CD14-positive monocyte (primary cell): ENCODE measurements at regions not wholly inside any gene's neighbourhood (a gene's known extent, or its start where the extent isn't known, plus 50 kb on each side); places are given as distances from the start of the nearest gene placed in this dataset.

Source experiments
- DNase-seq, 3 donors: peaks; one replicate each; pipeline ENCODE4 v3.0.0-alpha.2; 2011 to 2022
- H2AFZ ChIP-seq: 2 replicates; pipeline ENCODE4 v1.6.0; 2012; ENCODE audit warnings: mild to moderate bottlenecking, low read depth, low read length, inconsistent platforms; ENCODE audit not compliant: insufficient read depth, poor library complexity, severe bottlenecking
- H3K27ac ChIP-seq, 2 donors: 1 replicate in 1 of 2; 2 replicates in 1 of 2; pipeline ENCODE4 v1.5.1; 2012 to 2013; ENCODE audit warnings: low read length in 2 of 2, control low read depth in 1 of 2, inconsistent platforms in 1 of 2, low read depth in 1 of 2, mild to moderate bottlenecking in 1 of 2
- H3K27me3 ChIP-seq, 2 donors: one replicate each; pipeline versions ENCODE4 v1.6.0 to v1.6.1; 2011 to 2013; ENCODE audit warnings: low read length in 2 of 2; ENCODE audit not compliant: control insufficient read depth in 2 of 2, insufficient read depth in 2 of 2
- H3K36me3 ChIP-seq, 2 donors: replicated peaks in 1 of 2; 1 replicate in 1 of 2; 2 replicates in 1 of 2; pipeline versions ENCODE4 v1.5.1 to v1.6.1; 2012 to 2013; ENCODE audit warnings: low read length in 2 of 2, control low read depth in 1 of 2, inconsistent platforms in 1 of 2, mild to moderate bottlenecking in 1 of 2; ENCODE audit not compliant: insufficient read depth in 2 of 2, control insufficient read depth in 1 of 2
- H3K4me1 ChIP-seq, 2 donors: 1 replicate in 1 of 2; 2 replicates in 1 of 2; pipeline versions ENCODE4 v1.5.1 to v1.6.1; 2012 to 2013; ENCODE audit warnings: low read length in 2 of 2, control low read depth in 1 of 2, inconsistent platforms in 1 of 2, mild to moderate bottlenecking in 1 of 2, moderate library complexity in 1 of 2; ENCODE audit not compliant: insufficient read depth in 2 of 2, control insufficient read depth in 1 of 2
- H3K4me2 ChIP-seq: replicated peaks from 2 replicates; pipeline ENCODE3; 2012; ENCODE audit warnings: low read length, moderate library complexity, mild to moderate bottlenecking; ENCODE audit not compliant: poor library complexity, severe bottlenecking; ENCODE audit errors: extremely low read depth
- H3K4me3 ChIP-seq, 3 experiments: fragments of 200-600 bp in 1 of 3; sonication (generic) in 1 of 3; replicated peaks in 1 of 3; 1 replicate in 2 of 3; 2 replicates in 1 of 3; pipeline ENCODE4 v1.5.1; 2011 to 2013; ENCODE audit warnings: low read length in 3 of 3, mild to moderate bottlenecking in 3 of 3, control low read depth in 2 of 3, low read depth in 2 of 3, inconsistent platforms in 1 of 3, moderate library complexity in 1 of 3
- H3K79me2 ChIP-seq: 2 replicates; pipeline ENCODE4 v1.6.0; 2012; ENCODE audit warnings: mild to moderate bottlenecking, control low read depth, inconsistent platforms, low read length, moderate library complexity; ENCODE audit not compliant: insufficient read depth
- H3K9ac ChIP-seq: 2 replicates; pipeline ENCODE4 v1.6.0; 2017; ENCODE audit warnings: low read length, mild to moderate bottlenecking; ENCODE audit not compliant: insufficient read depth, poor library complexity, severe bottlenecking
- H3K9me3 ChIP-seq, 2 donors: replicated peaks in 1 of 2; 1 replicate in 1 of 2; 2 replicates in 1 of 2; pipeline versions ENCODE4 v1.5.1 to v1.6.1; 2012 to 2013; ENCODE audit warnings: low read length in 2 of 2, control low read depth in 1 of 2; ENCODE audit not compliant: control insufficient read depth in 1 of 2, insufficient read depth in 1 of 2
- H4K20me1 ChIP-seq: 2 replicates; pipeline ENCODE4 v1.6.0; 2012; ENCODE audit warnings: mild to moderate bottlenecking, low read length, control low read depth, moderate library complexity; ENCODE audit not compliant: insufficient read depth
- H3K27ac Mint-ChIP-seq, 7 donors: one replicate each; pipeline ENCODE4 v1.8.0; 2020; ENCODE audit warnings: mild to moderate bottlenecking in 7 of 7, mixed read lengths in 7 of 7, moderate library complexity in 6 of 7, inconsistent platforms in 2 of 7
- H3K27me3 Mint-ChIP-seq, 3 donors: one replicate each; pipeline ENCODE4 v1.8.0; 2021 to 2022; ENCODE audit warnings: low read depth in 3 of 3, mild to moderate bottlenecking in 3 of 3, mixed read lengths in 3 of 3, moderate library complexity in 3 of 3, inconsistent platforms in 1 of 3
- H3K36me3 Mint-ChIP-seq, 2 donors: one replicate each; pipeline ENCODE4 v1.8.0; 2020; ENCODE audit warnings: mixed read lengths in 2 of 2, inconsistent platforms in 1 of 2, mild to moderate bottlenecking in 1 of 2
- H3K4me1 Mint-ChIP-seq: one replicate; pipeline ENCODE4 v1.8.0; 2020; ENCODE audit warnings: mild to moderate bottlenecking, mixed read lengths
- H3K4me3 Mint-ChIP-seq, 2 donors: one replicate each; pipeline ENCODE4 v1.8.0; 2020; ENCODE audit warnings: mild to moderate bottlenecking in 2 of 2, mixed read lengths in 2 of 2, moderate library complexity in 1 of 2
- H3K9me3 Mint-ChIP-seq, 7 donors: one replicate each; pipeline ENCODE4 v1.8.0; 2020 to 2022; ENCODE audit warnings: mixed read lengths in 7 of 7, mild to moderate bottlenecking in 6 of 7, moderate library complexity in 6 of 7, inconsistent platforms in 2 of 7
- WGBS: methylation state at CpG from one replicate; pipeline ENCODE4 v1.1.5; 2013; ENCODE audit warnings: missing lambda C conversion rate; ENCODE audit not compliant: insufficient coverage; 5-methylcytosine and 5-hydroxymethylcytosine counted together
- intact Hi-C, 2 donors: fragments of 100-400 bp; cut with micrococcal nuclease; formaldehyde crosslinking; loops; one replicate each; pipeline versions ENCODE4 v1.15.0 to v1.15.1; 2023
- TF ChIP-seq, protein P1 (sequence below): fragments of 200-600 bp; IDR thresholded peaks from one replicate; pipeline ENCODE4 v1.8.0; 2022; ENCODE audit warnings: antibody characterized with exemption, mild to moderate bottlenecking

DNA sequence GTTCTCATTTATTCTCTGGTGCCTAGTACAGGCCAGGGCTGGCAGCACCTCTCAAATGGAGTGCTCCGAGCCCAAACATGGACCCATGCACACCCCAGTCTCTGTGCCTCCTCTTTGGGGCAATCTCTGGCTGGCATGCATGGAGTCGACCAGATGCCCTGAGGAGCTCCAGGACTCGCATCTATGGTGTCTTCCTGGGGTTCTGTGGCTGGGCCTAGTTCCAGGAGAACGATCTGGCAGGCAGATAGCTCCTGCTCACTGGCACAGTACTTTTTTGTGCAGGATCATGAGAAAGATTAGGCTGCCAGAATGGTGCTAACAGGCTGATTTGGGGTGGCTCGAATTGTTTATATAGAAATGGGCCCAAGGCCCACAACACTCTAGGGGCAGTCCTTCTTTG lies 72.0 kb upstream of the PJA1 start:
- 90% methylated on average over 3 of the region's 5 CpGs for WGBS
- Histone ChIP-seq H3K36me3 (no peaks in the 10 kb centered on the region), H3K4me2 (no peak overlapping the region), H3K79me2 (no peaks in the 10 kb centered on the region), H3K9me3 (no peaks in the 10 kb centered on the region), H3K4me3 (no peak overlapping the region), H3K27ac (no peak overlapping the region), H3K27me3 (no peaks in the 10 kb centered on the region), H3K9ac (no peak overlapping the region), H3K4me1 (no peaks in the 10 kb centered on the region), H2AFZ (no peak overlapping the region), H4K20me1 (no peaks in the 10 kb centered on the region)
- Mint-ChIP-seq H3K9me3 (peaks cover 0 to 10% (median 0%) of the 10 kb centered on the region in 7 donors), H3K36me3 (no peaks in the 10 kb centered on the region), H3K4me3 (no peak overlapping the region), H3K4me1 (no peaks in the 10 kb centered on the region), H3K27me3 (peaks cover 0 to 8% (median 0%) of the 10 kb centered on the region in 3 donors), H3K27ac (no peak overlapping the region)
- TF ChIP-seq, protein P1, sequence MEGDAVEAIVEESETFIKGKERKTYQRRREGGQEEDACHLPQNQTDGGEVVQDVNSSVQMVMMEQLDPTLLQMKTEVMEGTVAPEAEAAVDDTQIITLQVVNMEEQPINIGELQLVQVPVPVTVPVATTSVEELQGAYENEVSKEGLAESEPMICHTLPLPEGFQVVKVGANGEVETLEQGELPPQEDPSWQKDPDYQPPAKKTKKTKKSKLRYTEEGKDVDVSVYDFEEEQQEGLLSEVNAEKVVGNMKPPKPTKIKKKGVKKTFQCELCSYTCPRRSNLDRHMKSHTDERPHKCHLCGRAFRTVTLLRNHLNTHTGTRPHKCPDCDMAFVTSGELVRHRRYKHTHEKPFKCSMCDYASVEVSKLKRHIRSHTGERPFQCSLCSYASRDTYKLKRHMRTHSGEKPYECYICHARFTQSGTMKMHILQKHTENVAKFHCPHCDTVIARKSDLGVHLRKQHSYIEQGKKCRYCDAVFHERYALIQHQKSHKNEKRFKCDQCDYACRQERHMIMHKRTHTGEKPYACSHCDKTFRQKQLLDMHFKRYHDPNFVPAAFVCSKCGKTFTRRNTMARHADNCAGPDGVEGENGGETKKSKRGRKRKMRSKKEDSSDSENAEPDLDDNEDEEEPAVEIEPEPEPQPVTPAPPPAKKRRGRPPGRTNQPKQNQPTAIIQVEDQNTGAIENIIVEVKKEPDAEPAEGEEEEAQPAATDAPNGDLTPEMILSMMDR = no peak
- DNase-seq = no peak
- intact Hi-C loops = no loop called here

DNA sequence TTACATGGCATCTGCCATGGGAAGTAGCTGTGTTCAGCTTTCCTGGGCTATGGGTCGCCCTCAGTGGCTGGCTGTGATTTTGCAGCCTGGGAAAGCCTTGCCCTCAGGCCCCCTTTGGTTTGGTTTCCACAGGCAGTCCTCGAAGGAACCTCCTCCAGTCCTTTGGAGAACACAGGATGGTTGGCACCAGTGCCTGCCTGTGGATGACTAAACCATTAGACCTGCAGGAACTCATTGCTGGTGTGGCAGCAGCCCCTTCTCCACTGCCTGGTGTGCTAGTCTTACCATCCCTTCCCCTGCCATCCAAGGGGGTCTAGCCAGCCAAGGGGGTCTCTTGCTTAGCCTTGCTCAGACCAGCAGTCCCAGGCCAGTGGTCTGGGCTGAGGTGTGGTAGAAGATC lies 71.4 kb upstream of the PJA1 start:
- WGBS = 100% methylated on average over 2 of the region's 2 CpGs

More for the DNA sequence above, 71.4 kb upstream of the PJA1 start:
- no peak overlapping the region for H3K4me3 Mint-ChIP-seq
- no peak overlapping the region for H3K4me3 ChIP-seq
- TF ChIP-seq, protein P1 = no peak
- no peaks in the 10 kb centered on the region for H4K20me1 ChIP-seq
- DNase-seq = no peak
- no peaks in the 10 kb centered on the region for H3K4me1 ChIP-seq
- H3K9ac ChIP-seq = no peak overlapping the region
- H3K79me2 ChIP-seq = no peaks in the 10 kb centered on the region
- H3K27me3 Mint-ChIP-seq = peaks cover 0 to 7% (median 0%) of the 10 kb centered on the region in 3 donors
- H3K4me1 Mint-ChIP-seq = no peaks in the 10 kb centered on the region
- no peaks in the 10 kb centered on the region for H3K27me3 ChIP-seq
- no peaks in the 10 kb centered on the region for H3K9me3 ChIP-seq
- no peak overlapping the region for H3K27ac Mint-ChIP-seq
- peaks cover 0 to 10% (median 0%) of the 10 kb centered on the region in 7 donors for H3K9me3 Mint-ChIP-seq
- no peaks in the 10 kb centered on the region for H3K36me3 Mint-ChIP-seq
- H3K27ac ChIP-seq = no peak overlapping the region
- no peak overlapping the region for H3K4me2 ChIP-seq
- intact Hi-C loops = no loop called here
- no peaks in the 10 kb centered on the region for H3K36me3 ChIP-seq
- H2AFZ ChIP-seq = no peak overlapping the region
